GM18520 (cell line): ENCODE measurements at regions not wholly inside any gene's neighbourhood (a gene's known extent, or its start where the extent isn't known, plus 50 kb on each side); places are given as distances from the start of the nearest gene placed in this dataset.

ENCODE experiments used
- ATAC-seq: cut with Tn5 transposase; IDR thresholded peaks from one replicate; pipeline ENCODE4 v1.9.1; 2021; ENCODE audit not compliant: unreplicated experiment

DNA sequence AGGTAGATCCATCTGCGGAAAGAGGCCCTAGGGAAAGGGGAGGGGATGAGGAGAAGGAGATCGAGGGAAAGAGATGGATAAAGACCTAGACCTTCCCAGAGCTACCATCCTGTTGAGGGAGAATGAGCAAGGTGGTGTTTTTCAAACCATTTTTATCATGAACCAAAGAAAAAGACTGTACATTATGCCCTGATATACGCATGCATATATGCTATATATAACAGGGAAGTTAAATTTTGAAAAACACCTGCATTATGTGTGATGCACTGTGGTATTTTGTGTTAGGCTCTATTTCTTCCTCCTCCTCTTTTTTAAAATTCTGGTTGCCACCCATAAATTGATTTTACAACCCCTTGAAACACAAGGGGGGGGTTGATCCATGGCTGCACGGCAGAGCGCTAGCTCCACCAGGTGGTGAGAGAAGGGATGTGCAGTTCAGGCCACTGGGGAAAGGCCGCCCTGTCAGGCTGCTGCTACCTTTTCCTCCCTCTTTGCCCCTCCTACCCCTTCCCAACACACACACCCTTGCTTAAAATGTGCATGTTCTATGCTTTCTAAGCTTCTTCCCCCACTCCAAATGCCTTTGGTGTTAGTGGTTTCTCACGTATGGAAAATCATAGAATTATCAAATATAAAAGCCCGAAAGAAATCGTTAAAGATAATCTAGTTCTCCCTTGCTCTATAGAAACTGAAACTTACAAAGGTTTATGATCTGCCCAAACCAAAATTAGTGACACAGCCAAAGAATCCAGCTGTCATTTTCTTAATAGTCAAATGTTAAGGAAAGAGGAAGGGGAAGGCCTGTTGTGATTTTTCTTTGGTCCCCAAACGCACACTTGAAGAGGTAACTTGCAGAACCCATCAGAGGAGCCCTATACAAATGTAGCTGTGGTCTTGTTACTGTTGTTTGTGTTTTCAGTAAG is 262.0 kb upstream of the UMPS start:
- ATAC-seq = no peak

GRCh38 chr3:124469555-124469954 is 260.7 kb upstream of the UMPS start:
- ATAC-seq = no peak

GRCh38 chr3:124478830-124479229 is 251.4 kb upstream of the UMPS start:
- ATAC-seq = no peak

DNA sequence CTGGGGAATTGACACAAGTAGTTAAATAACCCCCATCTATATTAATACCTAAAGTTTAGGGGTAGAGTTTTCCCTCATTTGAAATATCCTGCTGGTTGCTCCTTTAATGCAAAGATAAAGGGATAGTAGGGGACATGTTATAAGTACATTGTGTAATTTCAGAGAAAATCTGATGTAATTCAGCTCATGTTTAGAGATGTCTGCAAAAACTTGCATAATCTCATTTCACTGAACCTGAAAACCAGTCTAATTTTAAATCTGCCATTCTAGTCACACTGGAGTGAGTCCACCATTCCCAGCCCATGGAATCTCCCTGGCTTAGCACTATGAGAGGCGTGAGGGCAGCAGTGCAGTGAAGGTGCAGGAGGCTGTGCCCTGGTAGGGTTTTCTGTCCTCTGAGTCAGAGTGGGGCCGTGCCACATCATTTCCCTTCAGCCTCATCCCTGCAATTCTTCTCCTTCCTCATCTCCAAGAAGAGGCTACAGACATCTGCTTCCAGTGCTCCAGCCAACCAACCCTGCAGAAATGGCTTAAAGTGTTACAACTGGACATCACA is 246.3 kb upstream of the UMPS start:
- ATAC-seq = no peak

- no peak for ATAC-seq
These were observed 243.9 kb upstream of the UMPS start for GRCh38 chr3:124486324-124486723.

- ATAC-seq = no peak
These were observed 240.7 kb upstream of the UMPS start for GRCh38 chr3:124489506-124489905.

GRCh38 chr3:124491098-124491497 is 239.2 kb upstream of the UMPS start:
- ATAC-seq = no peak

DNA sequence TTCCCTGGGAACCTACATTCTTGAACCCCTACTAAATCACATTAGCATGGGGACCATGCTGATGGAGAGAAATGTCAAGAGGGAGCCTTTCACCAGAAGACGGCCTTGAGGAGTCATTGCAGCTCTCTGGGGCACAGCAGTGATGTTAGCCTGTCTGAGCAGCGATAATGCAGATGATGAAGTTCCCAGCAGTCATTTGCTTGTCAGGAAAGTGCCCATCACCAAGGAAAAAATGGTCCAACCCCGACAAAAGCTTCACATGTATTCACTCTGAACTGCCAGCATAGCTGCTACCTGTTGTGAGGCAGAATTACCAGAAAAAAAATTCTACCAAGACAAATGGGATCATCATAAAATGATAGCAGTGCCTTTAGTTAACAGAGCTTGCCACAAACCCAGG is 238.4 kb upstream of the UMPS start:
- ATAC-seq = no peak

GRCh38 chr3:124492824-124493223 is 237.4 kb upstream of the UMPS start:
- ATAC-seq = no peak

DNA sequence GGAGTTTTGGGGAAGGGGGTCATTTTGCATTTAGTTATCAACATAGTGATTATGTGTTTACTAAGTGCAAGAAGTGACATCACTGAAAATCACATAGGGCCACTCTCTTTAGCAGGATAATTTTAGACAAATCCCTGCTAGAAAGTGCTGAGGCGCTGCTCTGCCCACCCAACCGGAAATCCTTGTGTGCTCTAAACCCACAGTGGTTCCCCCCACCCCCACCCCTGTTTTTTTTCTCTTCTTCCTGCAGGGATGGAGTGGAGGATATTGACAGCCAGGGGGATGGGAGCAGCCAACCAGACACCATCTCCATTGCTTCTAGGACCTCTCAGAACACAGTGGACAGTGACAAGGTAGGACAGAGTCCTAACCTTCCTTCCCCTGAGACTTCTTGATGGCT is 234.2 kb upstream of the UMPS start:
- ATAC-seq = no peak

GRCh38 chr3:124497487-124497886 is 232.8 kb upstream of the UMPS start:
- ATAC-seq = no peak

DNA sequence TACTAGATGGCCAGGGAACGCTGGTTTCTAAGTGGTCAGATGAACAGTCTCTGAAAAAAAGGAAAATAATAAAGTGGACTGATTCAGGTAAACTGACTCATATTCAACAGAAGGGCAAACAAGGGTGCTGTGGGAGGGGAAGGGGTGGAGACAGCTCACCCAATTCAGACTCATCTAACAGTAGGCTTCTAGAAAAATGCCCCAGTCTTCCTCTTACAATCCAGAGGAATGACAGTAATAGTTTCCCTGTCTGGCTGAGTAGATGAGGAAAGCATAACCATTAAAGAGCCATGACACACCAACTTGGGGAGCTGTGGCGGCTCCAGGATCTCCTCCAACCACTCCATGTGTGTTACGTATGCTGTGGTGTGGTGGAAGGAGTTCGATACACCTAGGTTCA is 231.4 kb upstream of the UMPS start:
- no peak for ATAC-seq

DNA sequence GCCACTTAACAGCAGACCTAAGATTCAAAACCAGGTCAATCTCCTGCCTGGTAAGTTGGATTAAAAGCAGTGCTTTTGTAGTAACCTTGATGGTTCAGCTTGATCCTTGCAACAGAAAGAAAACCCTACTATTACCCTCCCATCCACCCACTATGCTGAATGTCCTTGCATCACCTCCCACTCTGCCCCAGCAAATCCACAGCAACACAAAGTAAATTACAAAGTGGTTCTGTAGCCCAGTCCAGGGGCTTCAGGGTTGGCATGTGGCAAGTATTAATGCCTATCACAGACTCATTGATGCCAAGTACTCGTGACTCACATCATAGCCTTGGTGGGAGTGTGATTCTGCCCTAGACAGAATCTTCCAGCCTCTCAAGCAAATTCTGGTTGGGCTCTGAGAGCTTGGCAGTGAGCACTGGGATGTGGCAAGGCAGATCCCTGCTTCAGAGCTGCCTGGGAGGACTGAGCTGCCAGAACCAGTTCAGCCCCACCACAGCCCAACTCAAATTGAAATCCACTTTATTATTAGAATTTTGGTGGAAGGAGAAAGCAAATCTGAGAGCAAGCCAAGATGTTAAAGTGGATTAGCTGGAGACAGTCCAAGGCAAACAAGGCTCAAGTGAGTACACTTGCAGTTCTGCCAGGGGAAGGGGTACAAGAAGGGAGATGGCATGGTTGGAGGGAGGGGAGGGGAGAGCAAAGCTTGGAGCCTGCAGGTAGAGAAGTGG is 225.8 kb upstream of the UMPS start:
- ATAC-seq = no peak

- ATAC-seq = no peak
These were observed 220.4 kb upstream of the UMPS start for GRCh38 chr3:124509884-124510283.

DNA sequence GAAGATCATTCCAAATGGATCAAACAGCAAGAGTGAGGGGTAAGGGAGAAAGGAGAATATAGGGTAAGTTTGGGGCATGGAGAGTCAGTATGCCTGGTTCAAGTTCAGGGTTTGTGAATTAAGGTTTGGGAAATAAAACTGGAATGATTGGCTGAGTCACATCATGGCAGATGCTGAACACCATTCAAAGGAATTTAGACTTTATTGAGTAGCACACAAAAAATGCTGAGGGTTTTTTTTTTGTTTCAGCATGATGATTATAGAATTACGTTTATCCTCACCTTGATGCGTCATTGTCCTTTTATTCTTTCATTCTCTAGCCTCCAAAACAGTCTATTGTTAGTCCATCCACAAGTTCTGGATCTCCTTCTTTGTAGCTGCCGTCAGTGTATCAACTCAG is 220.0 kb upstream of the UMPS start:
- no peak for ATAC-seq

DNA sequence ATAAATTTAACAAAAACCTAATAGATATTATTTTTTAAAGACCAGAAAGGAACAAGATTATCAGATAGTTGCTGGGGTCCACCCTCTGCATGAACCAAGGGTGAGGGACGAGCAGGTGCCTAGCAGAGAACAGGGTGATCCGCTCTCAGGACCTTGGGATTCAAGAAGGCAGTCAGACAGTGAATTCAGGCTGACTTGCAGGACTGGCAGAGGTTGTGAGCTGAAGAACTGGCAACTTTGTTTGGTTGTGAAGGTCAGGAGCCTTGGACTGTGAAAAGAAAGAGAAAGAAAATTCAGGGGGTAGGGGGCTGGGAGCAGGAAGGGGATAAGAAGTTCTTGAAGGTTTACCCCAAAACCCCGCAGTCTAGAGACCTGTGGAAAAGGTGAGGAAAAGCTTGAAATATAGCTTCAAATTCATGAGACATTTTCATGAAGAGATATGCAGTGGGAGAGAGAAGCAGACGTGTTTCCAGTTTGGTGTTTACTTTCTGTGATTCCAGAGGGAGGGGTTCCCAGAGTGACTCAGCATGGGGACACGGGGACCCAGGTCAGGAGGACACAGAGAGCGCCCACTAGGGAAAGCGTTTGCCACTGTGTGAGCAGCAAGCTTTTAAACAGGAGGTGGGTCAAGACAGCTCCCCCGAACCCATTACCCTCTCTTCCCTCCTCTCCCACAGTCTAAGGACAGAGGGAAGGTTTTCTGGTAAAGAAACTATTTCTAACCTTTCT is 217.2 kb upstream of the UMPS start:
- ATAC-seq = no peak

DNA sequence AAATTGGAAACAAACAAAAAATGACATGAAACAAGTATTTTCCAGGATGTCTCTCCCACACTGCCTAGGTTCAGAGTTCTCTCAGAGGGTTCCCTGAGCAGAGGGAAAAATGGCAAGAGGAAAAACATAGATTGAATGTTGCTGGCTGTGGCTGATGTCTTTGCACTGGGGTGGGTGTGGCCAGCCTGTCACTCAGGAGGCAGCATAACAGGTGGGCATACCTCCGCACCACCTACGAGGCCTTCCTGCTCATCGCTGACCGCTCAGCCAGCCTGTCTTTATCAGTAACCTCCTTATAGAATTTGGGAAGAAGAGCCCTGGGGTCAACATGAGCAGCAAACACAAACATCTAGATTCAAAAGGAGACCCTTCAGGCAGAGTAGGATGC is 216.6 kb upstream of the UMPS start:
- no peak for ATAC-seq

DNA sequence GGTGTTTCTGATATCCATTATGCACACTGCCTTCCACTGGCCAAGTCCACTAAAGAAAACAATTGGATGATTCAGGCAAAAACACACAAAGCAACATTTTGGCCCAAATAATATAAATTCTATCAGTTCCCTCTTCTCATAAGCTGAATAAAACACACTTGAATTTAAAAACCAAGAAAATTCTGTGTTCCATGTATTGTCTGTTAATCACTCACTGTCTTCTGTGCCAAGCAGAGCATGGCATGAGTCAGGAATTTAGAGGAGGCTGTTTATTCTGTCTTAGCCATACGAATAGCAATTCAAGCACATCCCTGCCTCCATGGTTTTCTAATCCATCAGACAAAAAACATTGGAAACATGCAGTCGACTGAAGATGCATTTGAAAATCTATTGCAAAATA is 215.6 kb upstream of the UMPS start:
- no peak for ATAC-seq

DNA sequence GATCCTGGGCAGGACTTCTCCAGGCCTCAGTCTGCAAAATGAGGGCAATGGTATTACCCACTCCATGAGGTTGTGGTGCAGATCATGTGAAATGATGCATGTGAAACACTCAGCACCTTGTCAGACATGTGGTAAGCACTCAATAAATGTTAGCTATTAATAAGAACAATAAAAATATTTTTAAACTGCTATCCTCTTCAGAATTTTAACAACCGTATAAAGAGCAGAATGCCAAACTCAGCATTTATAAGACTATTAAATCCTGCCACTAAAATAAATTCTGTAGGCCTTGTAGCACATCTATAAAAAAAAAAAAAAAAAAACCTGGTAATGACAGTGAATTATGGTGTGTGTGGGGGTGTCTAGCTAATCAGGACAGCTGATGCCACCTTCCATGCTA is 213.9 kb upstream of the UMPS start:
- no peak for ATAC-seq

DNA sequence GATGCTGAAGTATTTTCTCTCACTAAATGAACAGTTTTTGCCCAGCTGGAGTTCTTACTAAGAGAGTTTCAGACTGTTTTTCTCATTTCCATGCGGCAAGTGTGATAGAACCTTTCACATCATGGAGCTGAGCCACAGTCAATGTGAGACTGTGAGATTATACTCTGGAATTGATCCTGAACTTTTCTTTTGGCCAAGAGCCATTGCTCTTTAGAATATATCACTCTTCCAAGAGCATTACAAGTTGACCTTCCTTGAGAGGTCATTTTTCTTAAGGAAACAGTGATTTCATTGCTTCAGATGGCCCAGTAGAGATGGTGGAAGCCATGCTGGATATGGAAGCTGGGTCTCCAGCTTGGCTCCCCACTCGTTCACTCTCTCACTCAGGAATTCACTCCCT is 212.9 kb upstream of the UMPS start:
- no peak for ATAC-seq

- no peak for ATAC-seq
These were observed 211.9 kb upstream of the UMPS start for GRCh38 chr3:124518350-124518749.
